Body of pancreas (tissue), 4 donors: ENCODE measurements at regions not wholly inside any gene's neighbourhood (a gene's known extent, or its start where the extent isn't known, plus 50 kb on each side); places are given as distances from the start of the nearest gene placed in this dataset.

Experiments
- ATAC-seq: fragments of 150-250 bp; one replicate; pipeline ENCODE4 v1.9.1; 2016
- DNase-seq, 4 donors: peaks; one replicate each; pipeline ENCODE4 v3.0.0-alpha.2; 2019
- H3K27ac ChIP-seq, 4 donors: fragments of 200-600 bp; sonication (generic); 1 replicate in 3 of 4; 2 replicates in 1 of 4; pipeline versions ENCODE4 v1.5.1 to v1.6.1; 2016 to 2019; ENCODE audit warnings: mild to moderate bottlenecking in 1 of 4, mixed read lengths in 1 of 4, moderate library complexity in 1 of 4
- H3K27me3 ChIP-seq, 2 donors: fragments of 200-600 bp; sonication (generic); one replicate each; pipeline ENCODE4 v1.6.0; 2016; ENCODE audit warnings: mild to moderate bottlenecking in 1 of 2
- H3K36me3 ChIP-seq, 2 donors: fragments of 200-600 bp; sonication (generic); replicated peaks in 1 of 2; 2 replicates each; pipeline ENCODE4 v1.5.1; 2016; ENCODE audit warnings: low read depth in 2 of 2; ENCODE audit not compliant: insufficient read depth in 1 of 2
- H3K4me1 ChIP-seq: fragments of 200-600 bp; sonication (generic); one replicate; pipeline ENCODE4 v1.6.0; 2016
- H3K4me3 ChIP-seq, 2 donors: fragments of 200-600 bp; sonication (generic); 1 replicate in 1 of 2; 2 replicates in 1 of 2; pipeline ENCODE4 v1.5.1; 2016 to 2019
- H3K9me3 ChIP-seq, 3 donors: fragments of 200-600 bp; sonication (generic); 1 replicate in 2 of 3; 2 replicates in 1 of 3; pipeline ENCODE4 v1.5.1; 2016
- CTCF ChIP-seq, 7 experiments: fragments of 450-650 bp in 4 of 7; fragments of 200-600 bp in 3 of 7; sonication (generic) in 3 of 7; IDR thresholded peaks; one replicate each; pipeline ENCODE4 v1.5.1; 2016 to 2019; ENCODE audit warnings: antibody characterized with exemption in 7 of 7
- POLR2A ChIP-seq, 3 donors: fragments of 450-650 bp; IDR thresholded peaks; one replicate each; pipeline ENCODE4 v1.6.1; 2016; ENCODE audit warnings: antibody characterized with exemption in 3 of 3, mild to moderate bottlenecking in 2 of 3
- WGBS, 2 donors: methylation state at CpG; one replicate each; pipeline ENCODE4 v1.1.5; 2017; 5-methylcytosine and 5-hydroxymethylcytosine counted together
- intact Hi-C: fragments of 100-400 bp; cut with DNase I; formaldehyde crosslinking; loops from one replicate; pipeline ENCODE4 v1.15.1; 2023

GRCh38 chr3:130800829-130801228, 54.2 kb upstream of the PIK3R4 start:
- intact Hi-C loops: no loop called here
- Histone ChIP-seq H3K4me1 (no peaks in the 10 kb centered on the region), H3K27me3 (no peaks in the 10 kb centered on the region), H3K36me3 (no peaks in the 10 kb centered on the region), H3K4me3 (no peak overlapping the region), H3K27ac (no peak overlapping the region), H3K9me3 (no peaks in the 10 kb centered on the region)
- DNase-seq: no peak
- no peak for ATAC-seq
- no peak for TF ChIP-seq CTCF (IDR thresholded peaks at IDR 0.05)
- TF ChIP-seq POLR2A (IDR thresholded peaks at IDR 0.05): no peak
- WGBS, 2 donors: 58 to 69% methylated on average over 7 of the region's 7 CpGs

GRCh38 chr3:130801473-130801872, 54.8 kb upstream of the PIK3R4 start:
- Histone ChIP-seq H3K27ac (no peak overlapping the region), H3K4me3 (no peak overlapping the region), H3K36me3 (no peaks in the 10 kb centered on the region), H3K9me3 (no peaks in the 10 kb centered on the region), H3K27me3 (no peaks in the 10 kb centered on the region), H3K4me1 (no peaks in the 10 kb centered on the region)
- intact Hi-C loops: no loop called here
- no peak for DNase-seq
- ATAC-seq: no peak
- TF ChIP-seq POLR2A (IDR thresholded peaks at IDR 0.05): no peak
- TF ChIP-seq CTCF (IDR thresholded peaks at IDR 0.05): no peak
- 71 to 83% methylated on average over 3 of the region's 3 CpGs for whole genome bisulfite sequencing, 2 donors

GRCh38 chr3:130811557-130811956, 64.9 kb upstream of the PIK3R4 start:
- WGBS, 2 donors: 65 to 89% methylated on average over 2 of the region's 2 CpGs

GRCh38 chr3:130814691-130815472, 68.3 kb upstream of the PIK3R4 start:
- H3K27me3 ChIP-seq: no peaks in the 10 kb centered on the region
- no peaks in the 10 kb centered on the region for H3K9me3 ChIP-seq
- no peak overlapping the region for H3K27ac ChIP-seq
- intact Hi-C loops: no loop called here
- no peak overlapping the region for H3K4me3 ChIP-seq
- H3K36me3 ChIP-seq: no peaks in the 10 kb centered on the region
- no peak for DNase-seq
- TF ChIP-seq CTCF (IDR thresholded peaks at IDR 0.05) (no peak), POLR2A (IDR thresholded peaks at IDR 0.05) (no peak)
- ATAC-seq: no peak
- H3K4me1 ChIP-seq: no peaks in the 10 kb centered on the region
- WGBS, 2 donors: 83 to 91% methylated on average over 17 to 31 of the region's 36 CpGs

More at GRCh38 chr3:130811557-130811956, 64.9 kb upstream of the PIK3R4 start:
- H3K4me1 ChIP-seq: no peaks in the 10 kb centered on the region
- H3K27me3 ChIP-seq: no peaks in the 10 kb centered on the region
- TF ChIP-seq CTCF (IDR thresholded peaks at IDR 0.05): no peak
- no peak for TF ChIP-seq POLR2A (IDR thresholded peaks at IDR 0.05)
- no peak overlapping the region for H3K4me3 ChIP-seq
- no peaks in the 10 kb centered on the region for H3K36me3 ChIP-seq
- intact Hi-C loops: no loop called here
- H3K9me3 ChIP-seq: no peaks in the 10 kb centered on the region
- H3K27ac ChIP-seq: no peak overlapping the region
- DNase-seq: no peak
- no peak for ATAC-seq
